ENCODE measurements at regions not wholly inside any gene's neighbourhood (a gene's known extent, or its start where the extent isn't known, plus 50 kb on each side); places are given as distances from the start of the nearest gene placed in this dataset.

DNA sequence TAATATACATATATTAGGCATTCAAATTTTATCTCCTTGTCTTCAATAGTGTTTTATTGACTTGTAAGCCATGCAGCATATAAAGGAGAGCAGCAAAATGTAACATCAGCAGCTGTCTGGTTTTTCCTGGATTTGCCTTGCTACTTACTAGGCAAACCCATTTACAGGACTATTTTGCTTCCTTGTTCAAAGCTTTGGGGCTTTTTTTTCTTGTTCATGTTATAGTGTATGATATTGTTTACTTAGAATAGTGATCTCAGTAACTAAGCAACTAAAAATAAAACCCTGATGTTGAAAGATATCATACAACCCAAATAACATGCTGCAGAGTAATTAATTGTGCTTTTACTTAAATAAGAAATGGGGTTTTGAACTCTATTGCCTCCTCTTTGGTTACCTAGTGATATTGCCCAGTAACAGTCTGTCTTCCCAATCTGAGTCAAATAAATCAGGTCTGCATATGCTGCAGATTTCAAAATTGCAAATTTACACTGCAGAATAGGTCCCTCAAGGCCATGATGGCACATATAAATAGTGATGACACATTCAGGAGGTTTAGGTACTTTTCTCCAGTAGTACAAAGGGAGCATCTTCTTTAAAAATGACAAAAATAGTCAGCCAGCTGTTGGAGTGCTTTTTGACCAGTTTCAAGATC lies 578.1 kb upstream of the NECTIN3 start:
- CTCF ChIA-PET: no interaction called here
- DNase-seq: no peak
- peaks cover 10% of the 10 kb centered on the region for H3K9me3 Mint-ChIP-seq (ENCODE audit: low read depth, unreplicated experiment)
- no peaks in the 10 kb centered on the region for H3K27me3 Mint-ChIP-seq (ENCODE audit: unreplicated experiment)
- no TSS peak for BruUV-seq (replicated peaks)
- H3K4me1 Mint-ChIP-seq (ENCODE audit: low read depth, unreplicated experiment): no peaks in the 10 kb centered on the region
- no peak overlapping the region for H3K4me3 Mint-ChIP-seq (ENCODE audit: low read depth, unreplicated experiment)
- no peaks in the 10 kb centered on the region for H3K36me3 Mint-ChIP-seq (ENCODE audit: insufficient read depth, unreplicated experiment)
- H3K27ac Mint-ChIP-seq (ENCODE audit: unreplicated experiment): no peak overlapping the region
- intact Hi-C loops (cut with micrococcal nuclease; ENCODE audit: unreplicated experiment): no loop called here
- TF ChIP-seq, protein P1, sequence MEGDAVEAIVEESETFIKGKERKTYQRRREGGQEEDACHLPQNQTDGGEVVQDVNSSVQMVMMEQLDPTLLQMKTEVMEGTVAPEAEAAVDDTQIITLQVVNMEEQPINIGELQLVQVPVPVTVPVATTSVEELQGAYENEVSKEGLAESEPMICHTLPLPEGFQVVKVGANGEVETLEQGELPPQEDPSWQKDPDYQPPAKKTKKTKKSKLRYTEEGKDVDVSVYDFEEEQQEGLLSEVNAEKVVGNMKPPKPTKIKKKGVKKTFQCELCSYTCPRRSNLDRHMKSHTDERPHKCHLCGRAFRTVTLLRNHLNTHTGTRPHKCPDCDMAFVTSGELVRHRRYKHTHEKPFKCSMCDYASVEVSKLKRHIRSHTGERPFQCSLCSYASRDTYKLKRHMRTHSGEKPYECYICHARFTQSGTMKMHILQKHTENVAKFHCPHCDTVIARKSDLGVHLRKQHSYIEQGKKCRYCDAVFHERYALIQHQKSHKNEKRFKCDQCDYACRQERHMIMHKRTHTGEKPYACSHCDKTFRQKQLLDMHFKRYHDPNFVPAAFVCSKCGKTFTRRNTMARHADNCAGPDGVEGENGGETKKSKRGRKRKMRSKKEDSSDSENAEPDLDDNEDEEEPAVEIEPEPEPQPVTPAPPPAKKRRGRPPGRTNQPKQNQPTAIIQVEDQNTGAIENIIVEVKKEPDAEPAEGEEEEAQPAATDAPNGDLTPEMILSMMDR (IDR thresholded peaks at IDR 0.05; ENCODE audit: unreplicated experiment): no peak

DNA sequence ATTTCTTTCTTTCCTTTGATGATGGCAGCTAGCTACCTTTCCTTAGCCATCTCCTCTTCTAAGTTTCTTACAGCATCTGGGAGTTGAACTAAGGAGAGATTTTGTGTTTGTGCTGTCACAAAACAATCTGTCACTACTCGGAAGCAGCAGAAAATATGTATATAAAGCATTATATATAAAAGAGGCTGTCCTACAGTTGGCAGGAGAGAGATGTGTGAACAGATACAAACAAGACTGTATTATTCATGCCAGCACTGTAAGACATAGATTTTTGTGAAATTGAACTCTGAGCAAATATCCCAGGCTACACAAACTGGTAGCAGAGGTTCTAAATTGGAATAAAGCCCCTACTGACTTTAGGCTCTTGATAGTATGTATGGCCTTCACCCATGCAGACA lies 577.5 kb upstream of the NECTIN3 start:
- Mint-ChIP-seq H3K36me3 (ENCODE audit: insufficient read depth, unreplicated experiment) (no peaks in the 10 kb centered on the region), H3K27ac (ENCODE audit: unreplicated experiment) (no peak overlapping the region), H3K4me3 (ENCODE audit: low read depth, unreplicated experiment) (no peak overlapping the region), H3K27me3 (ENCODE audit: unreplicated experiment) (no peaks in the 10 kb centered on the region), H3K4me1 (ENCODE audit: low read depth, unreplicated experiment) (no peaks in the 10 kb centered on the region), H3K9me3 (ENCODE audit: low read depth, unreplicated experiment) (peaks cover 10% of the 10 kb centered on the region)
- TF ChIP-seq, protein P1 (IDR thresholded peaks at IDR 0.05; ENCODE audit: unreplicated experiment): no peak
- no peak for DNase-seq
- BruUV-seq (replicated peaks): no TSS peak
- CTCF ChIA-PET: no interaction called here
- intact Hi-C loops (cut with micrococcal nuclease; ENCODE audit: unreplicated experiment): no loop called here

DNA sequence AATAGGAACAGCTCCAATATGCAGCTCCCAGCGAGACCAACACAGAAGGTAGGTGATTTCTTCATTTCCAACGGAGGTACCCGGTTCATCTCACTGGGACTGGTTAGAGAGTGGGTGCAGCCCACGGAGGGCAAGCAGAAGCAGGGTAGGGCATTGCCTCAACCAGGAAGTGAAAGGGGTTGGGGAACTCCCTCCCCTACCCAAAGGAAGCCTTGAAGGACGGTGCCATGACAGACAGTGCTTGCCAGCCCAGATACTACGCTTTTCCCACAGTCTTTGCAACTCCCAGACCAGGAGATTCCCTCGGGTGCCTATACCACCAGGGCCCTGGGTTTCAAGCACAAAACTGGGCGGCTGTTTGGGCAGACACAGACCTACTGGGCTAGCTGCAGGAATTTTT lies 576.9 kb upstream of the NECTIN3 start:
- Mint-ChIP-seq H3K27ac (ENCODE audit: unreplicated experiment) (no peak overlapping the region), H3K36me3 (ENCODE audit: insufficient read depth, unreplicated experiment) (no peaks in the 10 kb centered on the region), H3K4me3 (ENCODE audit: low read depth, unreplicated experiment) (no peak overlapping the region), H3K9me3 (ENCODE audit: low read depth, unreplicated experiment) (peaks cover 10% of the 10 kb centered on the region), H3K4me1 (ENCODE audit: low read depth, unreplicated experiment) (no peaks in the 10 kb centered on the region), H3K27me3 (ENCODE audit: unreplicated experiment) (no peaks in the 10 kb centered on the region)
- BruUV-seq (replicated peaks): no TSS peak
- no peak for DNase-seq
- intact Hi-C loops (cut with micrococcal nuclease; ENCODE audit: unreplicated experiment): no loop called here
- CTCF ChIA-PET: interaction anchor here (0.6 kb wide), 1 partner anchor 75 kb away, joined by 6 read pairs; no protein-coding TSS in a partner anchor
- TF ChIP-seq, protein P1 (IDR thresholded peaks at IDR 0.05; ENCODE audit: unreplicated experiment): no peak

DNA sequence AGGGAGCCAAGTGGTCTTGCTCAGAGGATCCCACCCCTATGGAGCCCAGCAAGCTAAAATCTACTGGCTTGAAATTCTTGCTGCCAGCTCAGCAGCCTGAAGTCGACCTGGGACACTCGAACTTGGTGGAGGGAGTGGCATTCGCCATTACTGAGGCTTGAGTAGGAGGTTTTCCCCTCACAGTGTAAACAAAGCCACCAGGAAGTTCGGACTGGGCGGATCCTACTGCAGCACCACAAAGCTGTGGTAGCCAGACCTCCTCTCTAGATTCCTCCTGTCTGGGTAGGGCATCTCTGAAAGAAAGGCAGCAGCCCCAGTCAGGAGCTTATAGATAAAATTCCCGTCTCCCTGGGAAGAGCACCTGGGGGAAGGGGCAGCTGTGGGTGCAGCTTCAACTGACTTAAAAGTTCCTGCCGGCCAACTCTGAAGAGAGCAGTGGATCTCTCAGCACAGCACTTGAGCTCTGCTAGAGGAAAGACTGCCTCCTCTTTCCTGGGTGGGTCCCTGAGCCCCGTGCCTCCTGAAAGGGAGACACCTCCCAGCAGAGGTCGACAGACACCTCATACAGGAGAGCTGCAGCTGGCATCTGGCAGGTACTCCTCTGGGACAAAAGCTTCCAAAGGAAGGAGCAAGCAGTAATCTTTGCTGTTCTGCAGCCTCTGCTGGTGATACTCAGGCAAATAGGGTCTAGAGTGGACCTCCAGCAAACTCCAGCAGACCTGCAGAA lies 576.3 kb upstream of the NECTIN3 start:
- intact Hi-C loops (cut with micrococcal nuclease; ENCODE audit: unreplicated experiment): no loop called here
- Mint-ChIP-seq H3K27me3 (ENCODE audit: unreplicated experiment) (no peaks in the 10 kb centered on the region), H3K9me3 (ENCODE audit: low read depth, unreplicated experiment) (peaks cover 10% of the 10 kb centered on the region), H3K4me1 (ENCODE audit: low read depth, unreplicated experiment) (no peaks in the 10 kb centered on the region), H3K36me3 (ENCODE audit: insufficient read depth, unreplicated experiment) (no peaks in the 10 kb centered on the region), H3K27ac (ENCODE audit: unreplicated experiment) (no peak overlapping the region), H3K4me3 (ENCODE audit: low read depth, unreplicated experiment) (no peak overlapping the region)
- CTCF ChIA-PET: interaction anchor here (0.6 kb wide), 1 partner anchor 75 kb away, joined by 6 read pairs; no protein-coding TSS in a partner anchor
- BruUV-seq (replicated peaks): no TSS peak
- peak; percentile 37 for DNase-seq
- TF ChIP-seq, protein P1 (IDR thresholded peaks at IDR 0.05; ENCODE audit: unreplicated experiment): no peak

Measured in Calu3 (cell line).